Muscle layer of duodenum (tissue), 2 donors: ENCODE measurements at regions not wholly inside any gene's neighbourhood (a gene's known extent, or its start where the extent isn't known, plus 50 kb on each side); places are given as distances from the start of the nearest gene placed in this dataset.

Experiments used
- H3K27ac ChIP-seq: one replicate; pipeline ENCODE4 v1.7.0; 2013; ENCODE audit warnings: mild to moderate bottlenecking, low read length
- H3K27me3 ChIP-seq: one replicate; pipeline ENCODE4 v1.7.0; 2013; ENCODE audit warnings: low read depth, mild to moderate bottlenecking, control low read depth, low read length
- H3K36me3 ChIP-seq, 2 donors: one replicate each; pipeline ENCODE4 v1.7.0; 2013; ENCODE audit warnings: low read length in 2 of 2, control low read depth in 1 of 2, mild to moderate bottlenecking in 1 of 2; ENCODE audit not compliant: insufficient read depth in 2 of 2, control insufficient read depth in 1 of 2
- H3K4me1 ChIP-seq, 2 donors: one replicate each; pipeline ENCODE4 v1.7.0; 2013; ENCODE audit warnings: low read length in 2 of 2, mild to moderate bottlenecking in 2 of 2, control low read depth in 1 of 2, moderate library complexity in 1 of 2; ENCODE audit not compliant: insufficient read depth in 2 of 2, control insufficient read depth in 1 of 2
- H3K4me3 ChIP-seq, 2 donors: one replicate each; pipeline ENCODE4 v1.7.0; 2013; ENCODE audit warnings: low read length in 2 of 2, low read depth in 1 of 2, mild to moderate bottlenecking in 1 of 2
- H3K9me3 ChIP-seq, 2 donors: one replicate each; pipeline ENCODE4 v1.7.0; 2013; ENCODE audit warnings: low read length in 2 of 2, control low read depth in 1 of 2, mild to moderate bottlenecking in 1 of 2; ENCODE audit not compliant: control insufficient read depth in 1 of 2
- donor health status: healthy.

GRCh38 chr4:111216791-111217190 lies 593.9 kb upstream of the PITX2 start:
- Histone ChIP-seq H3K36me3 (no peaks in the 10 kb centered on the region), H3K9me3 (no peaks in the 10 kb centered on the region), H3K27me3 (no peaks in the 10 kb centered on the region), H3K27ac (no peak overlapping the region), H3K4me3 (no peak overlapping the region), H3K4me1 (no peaks in the 10 kb centered on the region)

DNA sequence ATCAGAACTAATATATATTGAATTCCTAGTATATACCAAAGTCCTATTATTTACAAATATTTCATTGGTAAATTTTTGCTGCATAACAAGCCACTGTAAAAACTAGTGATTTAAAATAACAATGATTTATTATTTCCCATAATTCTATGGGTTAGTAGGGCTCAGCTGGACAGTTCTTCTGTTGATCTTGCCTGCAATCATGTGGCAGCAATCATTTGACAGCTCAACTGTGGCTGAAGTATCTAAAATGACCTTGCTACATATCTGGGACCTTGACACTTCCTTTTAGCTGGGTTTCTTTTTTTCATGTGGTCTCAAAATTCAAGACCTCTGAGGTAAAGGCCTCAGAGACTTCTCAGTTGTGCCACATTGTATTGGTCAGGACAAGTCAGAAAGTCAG lies 598.5 kb upstream of the PITX2 start:
- Histone ChIP-seq H3K27me3 (no peaks in the 10 kb centered on the region), H3K4me1 (no peaks in the 10 kb centered on the region), H3K9me3 (no peaks in the 10 kb centered on the region), H3K27ac (no peak overlapping the region), H3K36me3 (no peaks in the 10 kb centered on the region), H3K4me3 (no peak overlapping the region)

DNA sequence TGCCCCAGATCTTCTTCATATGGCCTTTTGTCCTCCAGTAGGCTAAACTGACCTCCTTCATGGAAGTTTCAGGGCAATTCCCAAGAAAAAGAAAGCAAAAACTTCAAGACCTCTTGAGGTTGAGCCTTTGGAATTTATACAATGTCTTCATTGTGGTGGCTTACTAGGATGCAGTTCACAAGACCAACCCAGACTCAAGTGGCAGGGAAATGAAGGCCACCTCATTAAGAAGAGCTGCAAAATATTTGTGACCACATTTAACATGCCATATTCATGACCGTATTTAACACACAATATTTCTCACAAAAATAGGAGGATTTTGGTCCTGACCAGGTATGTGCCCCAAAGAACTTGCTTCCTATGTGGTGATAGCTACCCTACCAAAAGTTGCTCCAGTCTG lies 605.5 kb upstream of the PITX2 start:
- Histone ChIP-seq H3K9me3 (no peaks in the 10 kb centered on the region), H3K27ac (no peak overlapping the region), H3K4me3 (no peak overlapping the region), H3K4me1 (no peaks in the 10 kb centered on the region), H3K36me3 (no peaks in the 10 kb centered on the region), H3K27me3 (no peaks in the 10 kb centered on the region)

GRCh38 chr4:111228874-111229273 lies 606.0 kb upstream of the PITX2 start:
- H3K36me3 ChIP-seq, result no peaks in the 10 kb centered on the region
- no peak overlapping the region for H3K4me3 ChIP-seq
- H3K9me3 ChIP-seq, result no peaks in the 10 kb centered on the region
- H3K27ac ChIP-seq, result no peak overlapping the region
- no peaks in the 10 kb centered on the region for H3K27me3 ChIP-seq
- no peaks in the 10 kb centered on the region for H3K4me1 ChIP-seq

DNA sequence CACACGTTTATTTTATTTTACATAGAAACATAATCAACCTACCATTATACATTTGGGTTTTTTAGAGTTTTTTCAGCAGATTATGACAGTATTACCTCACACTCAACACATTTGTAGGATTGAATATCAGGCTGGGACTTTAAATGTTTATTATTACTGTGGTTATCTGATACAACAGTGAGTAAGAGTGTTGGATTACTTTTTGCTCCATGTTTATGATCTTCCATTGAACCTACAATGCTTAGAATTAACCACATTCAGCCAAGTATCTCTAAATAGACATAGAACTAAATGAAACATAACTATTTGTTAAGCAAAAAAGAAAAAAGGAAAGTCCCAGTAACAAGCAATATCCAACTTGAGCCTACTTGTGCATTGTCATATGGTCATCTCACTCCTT lies 607.4 kb upstream of the PITX2 start:
- no peaks in the 10 kb centered on the region for H3K27me3 ChIP-seq
- no peaks in the 10 kb centered on the region for H3K4me1 ChIP-seq
- H3K4me3 ChIP-seq, result no peak overlapping the region
- no peak overlapping the region for H3K27ac ChIP-seq
- no peaks in the 10 kb centered on the region for H3K9me3 ChIP-seq
- no peaks in the 10 kb centered on the region for H3K36me3 ChIP-seq

- Histone ChIP-seq H3K27ac (no peak overlapping the region), H3K4me1 (no peaks in the 10 kb centered on the region), H3K36me3 (no peaks in the 10 kb centered on the region), H3K4me3 (no peak overlapping the region), H3K9me3 (no peaks in the 10 kb centered on the region), H3K27me3 (no peaks in the 10 kb centered on the region)
These were observed 608.4 kb upstream of the PITX2 start for GRCh38 chr4:111231281-111231680.

- no peak overlapping the region for H3K4me3 ChIP-seq
- H3K9me3 ChIP-seq, result no peaks in the 10 kb centered on the region
- no peak overlapping the region for H3K27ac ChIP-seq
- no peaks in the 10 kb centered on the region for H3K4me1 ChIP-seq
- H3K27me3 ChIP-seq, result no peaks in the 10 kb centered on the region
- no peaks in the 10 kb centered on the region for H3K36me3 ChIP-seq
These were observed 612.1 kb upstream of the PITX2 start for GRCh38 chr4:111234939-111235338.

DNA sequence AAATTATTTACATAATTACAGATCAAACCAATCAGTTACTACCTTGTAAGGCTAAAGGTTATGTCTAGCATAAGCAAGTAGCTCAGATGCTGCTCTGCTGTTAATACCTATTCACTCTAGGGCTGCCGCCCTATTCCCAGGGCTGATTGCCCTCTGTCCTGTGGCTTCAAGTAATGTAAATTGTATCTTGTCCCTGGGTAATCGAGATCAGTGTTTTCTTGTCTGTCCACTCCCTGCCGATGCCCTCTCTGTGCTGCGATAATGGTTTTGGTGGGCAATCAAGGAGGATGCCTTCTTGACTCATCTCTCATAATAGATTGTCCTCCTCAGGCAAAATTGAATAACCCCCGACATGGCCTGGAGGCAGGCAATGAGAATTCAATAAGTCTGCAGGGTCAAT lies 641.0 kb upstream of the PITX2 start:
- Histone ChIP-seq H3K4me1 (no peaks in the 10 kb centered on the region), H3K9me3 (no peaks in the 10 kb centered on the region), H3K36me3 (no peaks in the 10 kb centered on the region), H3K27me3 (no peaks in the 10 kb centered on the region), H3K4me3 (no peak overlapping the region), H3K27ac (no peak overlapping the region)

DNA sequence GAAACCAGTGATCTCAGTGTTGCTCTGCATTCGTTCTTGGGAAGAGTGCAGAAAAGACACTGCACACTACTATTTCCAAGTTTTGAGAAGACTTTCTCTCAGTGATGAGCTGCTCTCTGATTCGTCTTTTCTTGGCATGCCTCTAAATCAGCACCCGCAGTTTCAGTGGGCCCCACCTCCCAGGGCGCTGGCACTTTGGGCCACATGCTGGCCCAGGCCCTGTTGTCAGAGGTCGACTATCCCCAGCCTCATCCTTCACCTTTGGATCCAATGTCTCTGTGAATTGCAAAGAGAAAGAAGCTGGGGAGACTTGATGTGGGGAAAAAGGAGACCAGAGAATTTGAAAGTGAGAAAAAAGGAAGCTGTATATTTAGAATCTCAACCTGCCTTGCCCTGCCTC lies 644.1 kb upstream of the PITX2 start:
- Histone ChIP-seq H3K4me3 (no peak overlapping the region), H3K27ac (no peak overlapping the region), H3K36me3 (no peaks in the 10 kb centered on the region), H3K4me1 (no peaks in the 10 kb centered on the region), H3K27me3 (no peaks in the 10 kb centered on the region), H3K9me3 (no peaks in the 10 kb centered on the region)

DNA sequence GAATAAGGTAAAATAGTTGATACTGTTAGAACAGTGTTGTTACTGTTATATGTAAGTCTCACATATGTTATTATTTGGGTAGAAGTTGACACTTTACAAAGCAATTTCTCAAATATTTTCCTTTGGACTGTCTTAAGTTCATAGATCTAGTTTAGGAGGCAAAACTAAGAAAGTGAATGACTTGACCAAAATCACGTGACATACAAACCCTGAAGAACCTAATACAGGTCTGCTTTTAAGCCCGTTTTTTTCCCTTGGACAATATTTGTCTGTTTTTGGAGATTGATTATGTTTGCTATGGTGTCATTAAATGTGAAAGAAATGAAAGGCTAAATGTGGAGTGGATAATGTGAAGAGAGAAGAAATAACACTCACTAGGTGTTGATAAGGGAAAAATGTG lies 644.9 kb upstream of the PITX2 start:
- Histone ChIP-seq H3K27me3 (no peaks in the 10 kb centered on the region), H3K27ac (no peak overlapping the region), H3K4me3 (no peak overlapping the region), H3K4me1 (no peaks in the 10 kb centered on the region), H3K9me3 (no peaks in the 10 kb centered on the region), H3K36me3 (no peaks in the 10 kb centered on the region)

GRCh38 chr4:111268769-111269414 lies 646.0 kb upstream of the PITX2 start:
- Histone ChIP-seq H3K4me3 (no peak overlapping the region), H3K36me3 (no peaks in the 10 kb centered on the region), H3K4me1 (no peaks in the 10 kb centered on the region), H3K27ac (no peak overlapping the region), H3K9me3 (no peaks in the 10 kb centered on the region), H3K27me3 (no peaks in the 10 kb centered on the region)

GRCh38 chr4:111269439-111269838 lies 646.6 kb upstream of the PITX2 start:
- Histone ChIP-seq H3K27me3 (no peaks in the 10 kb centered on the region), H3K4me3 (no peak overlapping the region), H3K9me3 (no peaks in the 10 kb centered on the region), H3K4me1 (no peaks in the 10 kb centered on the region), H3K27ac (no peak overlapping the region), H3K36me3 (no peaks in the 10 kb centered on the region)
